ENCODE measurements at regions not wholly inside any gene's neighbourhood (a gene's known extent, or its start where the extent isn't known, plus 50 kb on each side); places are given as distances from the start of the nearest gene placed in this dataset.

DNA sequence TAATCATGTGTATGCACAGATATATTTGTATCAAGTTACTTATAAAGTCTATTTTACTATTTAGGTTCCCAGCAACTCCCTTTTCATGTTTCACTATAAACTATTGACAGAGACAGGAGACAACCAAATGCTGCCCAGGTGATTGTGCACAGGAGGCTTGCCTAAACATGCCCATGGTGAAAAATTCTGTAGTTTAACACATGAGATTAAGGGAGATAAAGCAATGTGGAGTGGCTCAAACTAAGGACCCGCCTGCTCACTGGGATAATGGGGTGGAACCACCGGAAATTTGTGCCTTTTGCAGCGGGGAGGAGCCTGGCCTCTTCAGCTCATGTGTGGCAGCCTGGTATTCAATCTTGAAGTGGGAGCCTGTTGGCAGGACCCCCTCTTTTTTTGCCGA is 459.5 kb upstream of the CNTN5 start:
- TF ChIP-seq EZH2phosphoT487 (IDR thresholded peaks at IDR 0.05; ENCODE audit: borderline replicate concordance, low read length) = no peak
- TF ChIP-seq EZH2 (IDR thresholded peaks at IDR 0.05; ENCODE audit: low read length, unreplicated experiment) = no peak
- TF ChIP-seq, protein P1, sequence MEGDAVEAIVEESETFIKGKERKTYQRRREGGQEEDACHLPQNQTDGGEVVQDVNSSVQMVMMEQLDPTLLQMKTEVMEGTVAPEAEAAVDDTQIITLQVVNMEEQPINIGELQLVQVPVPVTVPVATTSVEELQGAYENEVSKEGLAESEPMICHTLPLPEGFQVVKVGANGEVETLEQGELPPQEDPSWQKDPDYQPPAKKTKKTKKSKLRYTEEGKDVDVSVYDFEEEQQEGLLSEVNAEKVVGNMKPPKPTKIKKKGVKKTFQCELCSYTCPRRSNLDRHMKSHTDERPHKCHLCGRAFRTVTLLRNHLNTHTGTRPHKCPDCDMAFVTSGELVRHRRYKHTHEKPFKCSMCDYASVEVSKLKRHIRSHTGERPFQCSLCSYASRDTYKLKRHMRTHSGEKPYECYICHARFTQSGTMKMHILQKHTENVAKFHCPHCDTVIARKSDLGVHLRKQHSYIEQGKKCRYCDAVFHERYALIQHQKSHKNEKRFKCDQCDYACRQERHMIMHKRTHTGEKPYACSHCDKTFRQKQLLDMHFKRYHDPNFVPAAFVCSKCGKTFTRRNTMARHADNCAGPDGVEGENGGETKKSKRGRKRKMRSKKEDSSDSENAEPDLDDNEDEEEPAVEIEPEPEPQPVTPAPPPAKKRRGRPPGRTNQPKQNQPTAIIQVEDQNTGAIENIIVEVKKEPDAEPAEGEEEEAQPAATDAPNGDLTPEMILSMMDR (conservative IDR thresholded peaks at IDR 0.05; ENCODE audit: low read depth, low read length) = no peak
- H3K79me2 ChIP-seq (ENCODE audit: low read length) = no peaks in the 10 kb centered on the region
- BruUV-seq (replicated peaks) = no TSS peak
- no peak for ATAC-seq
- no peak overlapping the region for H3K9ac ChIP-seq (ENCODE audit: low read length)
- H3K27me3 ChIP-seq (ENCODE audit: low read length) = peaks cover 10% of the 10 kb centered on the region; the same call in 1 of the 2 replicates
- H3K4me3 ChIP-seq (ENCODE audit: low read length) = no peak overlapping the region
- no peak overlapping the region for H2AFZ ChIP-seq (ENCODE audit: low read length)
- H3K4me1 ChIP-seq (ENCODE audit: insufficient read depth, low read length) = no peaks in the 10 kb centered on the region
- 0 out of 2 replicates have a peak, but pooled peaks cover 3% of the 10 kb centered on the region for H3K9me3 ChIP-seq (ENCODE audit: low read length)
- intact Hi-C loops (cut with micrococcal nuclease) = no loop called here
- no peaks in the 10 kb centered on the region for H3F3A ChIP-seq (ENCODE audit: low read length, unreplicated experiment)
- no peak overlapping the region for H3K27ac ChIP-seq (ENCODE audit: low read length)
- H3K36me3 ChIP-seq (ENCODE audit: low read depth, low read length) = no peaks in the 10 kb centered on the region
- POLR2A ChIA-PET (ENCODE audit: unreplicated experiment) = no interaction called here
- H3K4me2 ChIP-seq (ENCODE audit: low read length) = no peak overlapping the region
- no peak for DNase-seq
- CTCF ChIA-PET = no interaction called here
- H4K20me1 ChIP-seq (ENCODE audit: low read length) = no peaks in the 10 kb centered on the region
- H3K9me2 ChIP-seq (replicated peaks; ENCODE audit: low read length) = no peaks in the 10 kb centered on the region

DNA sequence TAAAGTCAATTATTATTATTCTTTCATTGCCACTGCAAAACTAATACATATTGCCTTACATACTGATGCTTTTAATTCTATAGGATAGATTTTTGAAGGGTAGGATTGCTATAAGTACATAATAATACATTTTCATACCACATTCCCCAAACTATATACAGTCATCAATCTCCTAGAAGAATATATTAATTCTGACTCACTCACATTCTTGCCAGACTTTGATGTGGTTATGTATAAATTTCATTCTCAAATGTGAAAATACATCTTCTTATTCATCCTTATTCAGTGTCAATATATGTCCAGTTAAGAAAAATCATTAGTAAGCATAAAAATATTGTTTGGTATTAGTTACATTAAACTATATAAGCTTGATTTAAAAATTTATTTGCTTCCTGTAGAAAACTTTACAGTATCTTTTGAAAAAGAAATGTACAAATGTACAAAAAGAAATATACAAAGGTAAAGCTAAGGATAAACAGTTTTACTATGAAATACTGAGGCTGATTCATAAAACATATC is 458.8 kb upstream of the CNTN5 start:
- no peak overlapping the region for H3K4me3 ChIP-seq (ENCODE audit: low read length)
- H3K27me3 ChIP-seq (ENCODE audit: low read length) = peaks cover 17% of the 10 kb centered on the region; the same call in 1 of the 2 replicates
- peak; percentile 30 for DNase-seq
- ChIA-PET CTCF (no interaction called here), POLR2A (ENCODE audit: unreplicated experiment) (no interaction called here)
- H3K9ac ChIP-seq (ENCODE audit: low read length) = no peak overlapping the region
- intact Hi-C loops (cut with micrococcal nuclease) = no loop called here
- no peak for ATAC-seq
- no peak overlapping the region for H2AFZ ChIP-seq (ENCODE audit: low read length)
- BruUV-seq (replicated peaks) = no TSS peak
- no peaks in the 10 kb centered on the region for H3K79me2 ChIP-seq (ENCODE audit: low read length)
- no peak overlapping the region for H3K27ac ChIP-seq (ENCODE audit: low read length)
- H3K36me3 ChIP-seq (ENCODE audit: low read depth, low read length) = no peaks in the 10 kb centered on the region
- no peaks in the 10 kb centered on the region for H4K20me1 ChIP-seq (ENCODE audit: low read length)
- no peak for TF ChIP-seq EZH2 (IDR thresholded peaks at IDR 0.05; ENCODE audit: low read length, unreplicated experiment)
- TF ChIP-seq, protein P1 (conservative IDR thresholded peaks at IDR 0.05; ENCODE audit: low read depth, low read length) = no peak
- TF ChIP-seq EZH2phosphoT487 (IDR thresholded peaks at IDR 0.05; ENCODE audit: borderline replicate concordance, low read length) = no peak
- H3K4me2 ChIP-seq (ENCODE audit: low read length) = no peak overlapping the region
- H3K4me1 ChIP-seq (ENCODE audit: insufficient read depth, low read length) = no peaks in the 10 kb centered on the region
- 0 out of 2 replicates have a peak, but pooled peaks cover 3% of the 10 kb centered on the region for H3K9me3 ChIP-seq (ENCODE audit: low read length)
- H3K9me2 ChIP-seq (replicated peaks; ENCODE audit: low read length) = no peaks in the 10 kb centered on the region
- H3F3A ChIP-seq (ENCODE audit: low read length, unreplicated experiment) = no peaks in the 10 kb centered on the region

DNA sequence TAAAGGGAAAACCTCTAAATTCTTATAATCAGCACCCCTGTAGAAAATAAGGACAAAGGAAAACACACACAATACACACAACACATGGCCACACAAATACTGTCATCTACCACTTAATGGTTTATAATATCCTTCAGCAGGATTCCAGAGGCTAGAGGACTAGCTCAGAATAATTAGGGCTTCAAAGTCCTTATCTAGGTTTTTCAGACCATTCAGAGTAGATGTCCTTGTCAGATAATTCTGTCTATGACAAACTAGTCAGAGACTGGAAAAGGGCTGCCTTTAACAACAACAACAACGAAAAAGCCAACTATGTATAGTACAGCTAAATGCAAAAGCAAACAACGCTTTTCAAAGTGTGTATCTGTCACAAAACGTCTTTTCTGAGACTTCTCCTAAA is 456.5 kb upstream of the CNTN5 start:
- Histone ChIP-seq H4K20me1 (ENCODE audit: low read length) (no peaks in the 10 kb centered on the region), H3K27ac (ENCODE audit: low read length) (no peak overlapping the region), H3K79me2 (ENCODE audit: low read length) (no peaks in the 10 kb centered on the region), H2AFZ (ENCODE audit: low read length) (no peak overlapping the region), H3K27me3 (ENCODE audit: low read length) (peaks cover 18% of the 10 kb centered on the region; the same call in 1 of the 2 replicates), H3K4me2 (ENCODE audit: low read length) (no peak overlapping the region), H3K9me3 (ENCODE audit: low read length) (0 out of 2 replicates have a peak, but pooled peaks cover 3% of the 10 kb centered on the region), H3K4me1 (ENCODE audit: insufficient read depth, low read length) (no peaks in the 10 kb centered on the region), H3K9me2 (replicated peaks; ENCODE audit: low read length) (no peaks in the 10 kb centered on the region), H3K9ac (ENCODE audit: low read length) (no peak overlapping the region), H3F3A (ENCODE audit: low read length, unreplicated experiment) (no peaks in the 10 kb centered on the region), H3K36me3 (ENCODE audit: low read depth, low read length) (no peaks in the 10 kb centered on the region), H3K4me3 (ENCODE audit: low read length) (no peak overlapping the region)
- no TSS peak for BruUV-seq (replicated peaks)
- intact Hi-C loops (cut with micrococcal nuclease) = no loop called here
- ChIA-PET POLR2A (ENCODE audit: unreplicated experiment) (no interaction called here), CTCF (no interaction called here)
- no peak for TF ChIP-seq EZH2phosphoT487 (IDR thresholded peaks at IDR 0.05; ENCODE audit: borderline replicate concordance, low read length)
- no peak for TF ChIP-seq EZH2 (IDR thresholded peaks at IDR 0.05; ENCODE audit: low read length, unreplicated experiment)
- TF ChIP-seq, protein P1 (conservative IDR thresholded peaks at IDR 0.05; ENCODE audit: low read depth, low read length) = no peak
- ATAC-seq (no peak), DNase-seq (no peak)
